HG03175 (cell line): ENCODE measurements at regions not wholly inside any gene's neighbourhood (a gene's known extent, or its start where the extent isn't known, plus 50 kb on each side); places are given as distances from the start of the nearest gene placed in this dataset.
"Not testable (repeated sequence)": the region's sequence is repeated elsewhere in the genome, so short reads cannot be mapped to it uniquely, and the experiment has no call there.

Experiments used
- ATAC-seq: cut with Tn5 transposase; IDR thresholded peaks from one replicate; pipeline ENCODE4 v1.9.1; 2021; ENCODE audit warnings: mild to moderate bottlenecking, moderate library complexity; ENCODE audit not compliant: unreplicated experiment

DNA sequence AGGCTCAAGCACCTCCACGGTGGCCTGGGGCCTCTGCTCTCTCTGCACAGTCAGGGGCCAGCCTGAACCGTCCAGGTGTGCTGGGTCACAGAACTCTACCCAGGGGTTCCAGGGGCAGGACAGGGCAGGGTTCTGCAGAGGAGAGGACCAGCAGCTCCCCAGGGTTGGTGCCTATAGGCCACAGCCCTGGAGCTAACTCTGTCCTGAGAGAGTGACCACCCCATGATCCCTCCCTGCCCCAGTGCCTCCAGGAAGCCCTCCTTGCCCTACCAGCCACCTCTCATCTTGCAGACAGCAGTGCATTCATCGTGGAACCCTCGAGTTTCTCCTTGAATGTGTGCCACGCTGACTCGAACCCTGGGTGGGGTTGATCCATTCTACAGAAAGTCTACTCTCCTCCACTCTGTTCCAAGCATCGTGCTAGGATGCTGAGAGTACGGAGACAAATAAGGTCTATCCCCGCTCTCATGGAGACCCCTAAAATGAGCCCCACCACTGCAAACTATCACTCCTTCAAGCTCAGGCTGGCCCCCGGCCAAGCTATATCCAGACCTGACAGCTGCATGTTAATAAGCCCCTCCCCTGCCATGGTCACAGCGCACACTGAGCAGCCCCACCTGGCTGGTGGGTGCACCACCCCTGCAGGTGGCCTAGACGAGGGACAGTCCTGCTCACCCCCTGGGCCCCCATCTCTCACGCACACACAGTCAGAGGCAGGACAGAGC is 138.1 kb upstream of the FOXD4L5 start:
- not testable (repeated sequence) for ATAC-seq

DNA sequence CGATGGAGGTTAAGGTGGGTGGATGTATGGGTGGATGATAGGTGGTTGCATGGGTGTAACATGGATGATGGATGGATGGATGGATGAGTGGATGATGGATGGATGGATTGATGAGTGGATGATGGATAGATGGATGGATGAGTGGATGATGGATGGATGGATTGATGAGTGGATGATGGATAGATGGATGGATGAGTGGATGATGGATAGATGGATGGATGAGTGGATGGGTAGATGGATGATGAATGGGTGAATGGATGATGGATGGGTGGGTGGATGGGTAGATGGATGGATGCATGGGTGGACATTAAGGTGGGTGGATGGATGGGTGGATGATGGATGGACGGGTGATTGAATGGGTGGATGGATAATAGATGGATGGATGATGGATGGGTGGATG is 136.5 kb upstream of the FOXD4L5 start:
- not testable (repeated sequence) for ATAC-seq

DNA sequence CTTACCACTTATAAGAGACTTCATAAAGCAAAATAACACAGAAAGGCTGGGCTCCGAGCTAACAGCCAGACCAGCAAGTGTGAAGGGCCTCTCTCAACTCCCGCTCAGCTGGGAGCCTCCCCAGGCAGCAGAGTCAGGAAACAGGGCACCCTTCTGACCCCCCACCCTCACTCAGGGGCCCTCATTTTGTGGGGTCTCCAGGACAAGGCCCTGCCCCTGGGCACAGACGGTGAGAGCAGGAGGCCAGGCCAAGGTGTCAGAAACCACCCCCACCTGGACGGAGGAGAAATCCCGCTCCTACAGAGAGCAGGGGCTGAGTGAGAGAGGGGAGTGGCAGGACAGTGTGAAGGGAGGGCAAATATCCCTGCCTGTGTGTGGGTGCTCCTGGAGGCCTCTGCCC is 135.8 kb upstream of the FOXD4L5 start:
- no peak for ATAC-seq

DNA sequence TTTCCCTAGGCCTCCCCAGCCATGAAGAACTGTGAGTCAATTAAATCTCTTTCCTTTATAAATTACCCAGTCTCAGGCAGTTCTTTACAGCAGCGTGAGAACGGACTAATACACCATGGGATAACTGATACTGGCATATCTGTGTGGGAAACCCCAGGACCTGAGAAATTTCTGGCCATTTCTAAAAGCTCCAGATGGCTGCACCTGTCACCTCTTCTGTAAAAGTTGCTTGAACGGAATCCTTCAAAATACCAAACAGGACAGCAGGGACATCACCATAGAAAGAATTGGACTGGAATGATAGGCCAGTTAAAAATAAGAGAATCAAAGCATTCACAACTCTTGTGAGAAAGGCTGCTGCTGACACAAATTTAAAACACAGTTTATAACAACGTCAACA is 134.0 kb upstream of the FOXD4L5 start:
- ATAC-seq = not testable (repeated sequence)

DNA sequence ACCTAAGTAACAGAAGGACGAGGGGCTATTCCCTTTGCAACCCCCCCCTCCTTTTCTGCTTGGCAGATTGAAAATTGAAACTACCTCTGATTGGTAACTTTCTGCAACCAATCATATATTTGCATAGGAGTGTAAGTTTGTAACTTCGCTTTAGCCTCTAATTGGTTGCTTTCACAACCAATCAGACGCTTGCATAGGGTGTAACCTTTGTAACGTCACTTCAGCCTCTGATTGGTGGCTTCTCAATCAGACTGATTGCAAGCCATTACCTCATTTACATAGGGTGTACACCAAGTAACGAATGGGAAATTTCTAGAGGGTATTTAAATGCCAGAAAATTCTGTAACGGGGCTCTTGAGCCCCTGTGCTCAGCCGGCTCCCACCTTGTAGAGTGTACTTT is 131.9 kb upstream of the FOXD4L5 start:
- ATAC-seq = not testable (repeated sequence)

DNA sequence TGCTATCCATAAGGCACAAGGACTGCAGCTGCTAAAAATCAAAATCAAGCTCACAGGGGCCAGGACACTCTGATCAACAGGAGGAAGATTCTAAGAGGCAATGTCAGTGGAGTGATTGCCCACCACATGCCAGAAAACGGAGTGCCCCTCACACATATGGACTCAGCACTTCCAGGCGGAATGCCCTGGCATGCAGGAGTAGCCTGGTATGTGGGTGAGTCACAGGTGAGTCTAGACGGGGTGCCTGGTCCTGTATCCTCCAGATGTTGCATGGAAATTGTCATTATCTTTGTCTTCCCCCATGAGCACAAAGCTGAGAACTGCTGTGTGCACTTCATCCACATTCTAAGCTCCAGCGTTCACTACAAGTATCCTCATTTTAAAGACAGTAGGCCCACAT is 129.2 kb upstream of the FOXD4L5 start:
- ATAC-seq = not testable (repeated sequence)

DNA sequence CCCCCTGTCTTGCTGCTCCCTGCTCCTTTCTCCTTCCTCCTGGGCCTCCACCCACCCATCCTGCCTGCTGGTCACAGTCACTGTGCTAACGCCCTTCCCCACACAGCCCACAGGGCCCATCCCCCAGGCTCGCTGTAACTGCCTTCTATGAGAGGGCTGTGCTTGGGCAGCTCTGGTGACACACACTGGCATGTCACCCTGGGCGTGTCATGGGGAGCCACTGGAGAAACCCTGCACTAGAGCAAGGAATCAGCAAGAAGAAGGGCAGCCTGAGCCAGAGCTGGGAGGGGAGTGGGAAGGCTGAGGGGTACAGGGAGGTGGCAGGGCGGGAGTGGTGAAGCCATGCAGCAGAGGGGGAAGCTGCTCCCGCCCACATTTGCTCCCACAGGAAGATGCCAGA is 128.4 kb upstream of the FOXD4L5 start:
- ATAC-seq = not testable (repeated sequence)

DNA sequence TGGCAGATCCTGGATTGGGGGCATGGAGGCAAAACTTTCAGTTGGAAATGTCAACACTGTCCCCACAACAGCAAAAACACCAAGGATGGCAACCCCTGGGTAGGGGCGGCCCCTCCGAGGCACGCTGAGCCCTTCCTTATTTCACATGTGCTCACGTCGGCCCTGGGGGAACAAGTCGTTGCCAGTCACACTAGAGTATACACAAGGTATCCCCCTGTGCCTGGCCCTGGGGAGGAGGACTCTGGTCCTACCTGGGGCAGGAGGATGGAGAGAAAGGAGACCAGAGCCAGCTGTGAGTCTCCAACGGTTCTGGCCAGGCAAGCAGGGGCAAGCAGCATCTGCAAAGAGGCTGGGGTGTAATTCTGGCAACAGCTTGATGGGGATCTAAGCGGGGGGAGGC is 126.9 kb upstream of the FOXD4L5 start:
- ATAC-seq = no peak

DNA sequence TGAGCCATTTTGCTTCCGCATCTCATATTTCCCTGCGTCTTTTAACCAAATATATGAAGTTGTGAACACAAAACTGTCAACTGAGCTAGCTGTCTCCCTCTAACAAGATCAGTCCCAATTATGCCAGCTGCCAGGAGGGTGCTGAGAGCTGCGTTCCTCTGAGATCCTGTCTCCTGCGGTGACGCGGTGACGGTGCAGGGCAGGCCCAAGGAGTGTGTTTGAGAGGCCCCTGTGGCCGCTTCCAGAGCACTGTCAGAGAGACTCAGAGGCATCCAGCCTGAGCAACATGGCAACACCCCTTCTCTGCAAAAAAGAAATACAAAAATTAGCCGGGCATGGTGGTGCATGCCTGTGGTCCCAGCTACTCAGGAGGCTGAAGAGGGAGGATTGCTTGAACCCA is 126.3 kb upstream of the FOXD4L5 start:
- ATAC-seq = no peak

DNA sequence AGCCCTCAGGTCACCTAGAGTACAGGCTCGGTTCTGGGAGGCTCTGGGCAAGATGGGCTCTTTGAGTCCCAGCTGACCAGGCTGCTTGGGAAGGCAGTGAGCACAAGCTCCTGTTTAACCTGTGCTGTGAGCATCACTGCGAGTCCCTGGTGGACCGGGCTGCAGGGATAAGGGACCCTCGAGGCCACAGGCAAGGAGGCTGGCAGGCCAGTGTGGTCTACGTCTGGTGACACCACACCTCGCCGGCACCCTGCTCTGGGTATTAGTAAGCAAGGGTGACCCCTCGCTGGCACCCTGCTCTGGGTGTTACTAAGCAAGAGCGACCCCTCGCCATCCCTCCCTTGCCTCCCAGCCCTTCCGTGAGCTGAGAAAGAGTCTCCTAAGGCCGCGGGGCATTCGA is 125.9 kb upstream of the FOXD4L5 start:
- no peak for ATAC-seq

DNA sequence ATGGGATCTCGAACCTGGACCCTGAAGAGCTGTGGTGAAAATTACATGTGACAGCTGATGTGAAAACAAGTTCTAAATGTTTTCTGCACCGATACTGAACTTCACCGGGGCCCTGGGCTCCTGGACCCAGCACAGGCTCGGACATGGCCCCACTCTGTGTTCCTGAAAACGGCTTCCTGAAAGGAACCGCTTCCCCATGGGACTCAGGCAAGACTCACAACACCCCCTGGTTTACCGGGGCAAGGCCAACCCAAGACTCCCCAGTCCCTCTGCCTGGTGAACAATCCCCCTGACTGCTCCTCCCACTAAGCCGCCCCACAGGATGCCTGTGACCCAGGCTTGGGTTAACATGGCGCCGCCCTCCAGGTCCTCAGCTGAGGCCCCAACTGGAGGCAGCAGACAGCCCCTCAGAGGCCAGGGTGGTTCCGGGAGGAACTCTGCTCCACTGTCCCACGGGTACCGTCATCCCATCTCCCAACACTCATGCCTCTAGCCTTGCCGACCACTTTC is 124.5 kb upstream of the FOXD4L5 start:
- no peak for ATAC-seq

DNA sequence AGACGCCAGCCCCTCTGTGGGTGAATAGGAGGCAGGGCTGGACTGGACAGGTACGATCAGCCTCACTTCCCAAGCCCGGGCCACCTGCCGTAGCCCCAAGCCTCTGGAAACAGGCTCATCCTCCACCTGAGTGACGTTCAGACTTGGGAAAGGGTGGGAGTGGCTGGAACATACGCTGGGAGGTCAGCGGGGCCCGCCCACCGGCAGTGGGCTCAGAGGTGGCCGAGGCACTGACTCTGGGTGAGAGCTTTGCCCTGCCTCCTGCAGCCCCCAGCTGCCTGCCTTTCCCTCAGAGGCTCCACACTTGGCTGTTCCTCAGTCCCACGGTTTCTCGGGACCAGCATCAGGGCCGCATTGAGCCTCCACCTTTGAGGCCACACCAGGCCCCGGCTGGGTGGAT is 123.8 kb upstream of the FOXD4L5 start:
- ATAC-seq = not testable (repeated sequence)

DNA sequence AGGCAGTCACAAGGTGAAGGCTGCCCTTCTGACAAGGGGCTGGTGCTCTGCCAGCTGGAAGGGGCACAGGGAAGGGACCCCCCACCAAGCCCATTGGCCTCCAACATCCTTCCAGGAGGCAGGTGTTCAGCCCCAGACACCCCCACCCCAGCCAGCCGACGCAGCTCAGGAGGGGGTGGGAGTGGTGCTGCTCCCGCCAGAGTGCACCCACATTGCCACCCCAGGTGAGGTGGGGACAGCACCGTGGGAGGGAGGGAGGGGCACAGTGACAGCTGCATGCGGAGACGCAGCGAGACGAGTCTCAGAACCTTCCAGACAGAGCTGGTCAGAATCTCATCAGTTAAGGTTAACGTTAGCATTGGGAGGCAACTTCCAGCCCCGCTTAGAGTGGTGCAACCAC is 121.6 kb upstream of the FOXD4L5 start:
- not testable (repeated sequence) for ATAC-seq

DNA sequence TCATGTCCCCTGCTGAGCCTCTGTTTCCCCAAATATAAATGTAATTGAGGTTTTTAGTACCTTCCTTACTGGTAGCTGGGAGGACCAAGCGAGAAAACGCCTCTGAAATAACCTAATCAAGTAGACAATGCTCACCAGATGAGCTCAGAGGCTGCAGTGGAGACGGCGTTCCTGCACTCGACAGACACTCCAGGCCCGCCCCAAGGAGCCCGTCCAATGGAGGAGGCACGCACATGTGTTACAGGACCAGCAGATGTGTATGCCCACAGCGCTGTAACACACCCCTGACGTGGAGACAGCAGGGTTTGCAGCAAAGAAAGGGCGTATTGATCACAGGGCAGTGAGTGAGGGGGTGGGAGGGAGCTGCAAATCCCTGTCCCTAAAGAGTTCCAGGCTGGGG is 120.8 kb upstream of the FOXD4L5 start:
- not testable (repeated sequence) for ATAC-seq

DNA sequence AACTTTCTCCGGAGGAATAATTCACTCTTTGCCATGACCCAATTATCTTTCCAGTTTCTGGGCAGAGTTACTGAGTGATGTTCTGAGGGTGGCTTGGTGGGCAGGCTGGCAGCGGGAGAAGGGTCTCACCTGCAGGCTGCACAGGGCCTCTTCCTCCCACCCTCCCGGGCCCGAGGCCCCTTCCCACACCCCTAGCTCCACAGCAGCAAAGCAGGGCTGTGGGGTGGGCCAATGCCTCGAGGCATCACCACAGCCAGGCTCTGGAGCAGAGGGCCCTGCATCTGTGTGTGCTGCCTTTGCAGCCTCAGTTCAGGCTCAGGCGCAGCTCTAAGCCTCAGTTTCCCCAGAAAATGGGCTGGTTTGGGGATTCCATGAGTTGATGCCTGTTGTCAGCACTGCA is 120.2 kb upstream of the FOXD4L5 start:
- ATAC-seq = no peak

DNA sequence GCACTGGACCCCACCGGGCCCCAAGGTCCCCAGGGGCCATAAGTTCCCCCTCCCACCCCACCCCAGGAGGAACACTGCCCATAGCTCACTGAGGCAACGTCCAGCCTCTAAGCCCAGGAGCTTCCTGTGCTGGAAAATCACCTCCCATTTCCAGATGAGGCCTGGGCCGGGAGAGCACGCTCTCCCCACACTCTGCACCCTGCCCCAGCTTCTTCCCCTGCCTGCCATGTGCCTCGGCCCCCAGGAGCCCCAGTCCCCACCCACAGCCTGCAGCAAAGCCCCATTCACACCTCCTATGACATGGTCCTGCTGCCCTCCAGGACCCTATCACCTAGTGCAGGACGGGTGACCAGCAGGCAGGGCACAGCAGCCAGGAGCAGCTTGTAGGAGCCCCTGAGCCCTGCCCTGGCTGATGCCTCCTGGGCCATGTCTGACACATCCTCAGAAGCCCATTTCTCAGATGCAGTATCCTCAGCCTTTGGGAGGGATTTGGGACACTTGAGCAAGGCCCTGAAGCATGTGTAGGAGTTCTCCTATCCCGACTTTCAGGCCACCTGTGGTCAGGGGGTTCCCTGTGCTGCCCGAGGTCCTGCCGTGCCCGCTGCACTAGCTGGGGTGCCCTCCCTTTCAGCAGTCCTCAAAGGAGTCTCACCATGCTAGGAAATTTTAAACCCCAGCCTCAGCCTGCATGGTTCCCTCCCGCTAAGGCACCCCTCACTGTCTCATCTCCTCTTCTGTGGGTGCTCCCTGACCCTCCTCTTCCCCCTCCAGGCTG is 119.4 kb upstream of the FOXD4L5 start:
- ATAC-seq = no peak

DNA sequence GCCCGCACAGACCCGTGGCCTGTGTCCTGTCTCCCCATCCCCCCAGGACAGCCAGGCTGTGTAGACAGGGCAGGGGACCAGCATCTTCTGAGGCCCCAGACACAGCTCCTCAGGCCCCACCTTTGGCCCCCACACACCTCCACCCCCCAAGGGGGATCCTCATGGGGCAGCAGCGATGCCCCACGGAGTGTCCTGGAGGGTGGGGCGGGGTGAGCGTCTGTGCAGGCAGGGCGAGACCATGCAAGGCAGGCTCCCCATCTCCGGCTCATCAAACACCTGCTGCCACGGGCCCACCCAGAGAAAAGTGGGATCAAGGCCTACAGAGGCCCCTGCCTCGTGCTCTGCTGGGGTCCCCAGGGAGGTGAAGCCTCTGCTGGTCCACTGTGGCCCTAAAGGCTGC is 118.7 kb upstream of the FOXD4L5 start:
- ATAC-seq = no peak

DNA sequence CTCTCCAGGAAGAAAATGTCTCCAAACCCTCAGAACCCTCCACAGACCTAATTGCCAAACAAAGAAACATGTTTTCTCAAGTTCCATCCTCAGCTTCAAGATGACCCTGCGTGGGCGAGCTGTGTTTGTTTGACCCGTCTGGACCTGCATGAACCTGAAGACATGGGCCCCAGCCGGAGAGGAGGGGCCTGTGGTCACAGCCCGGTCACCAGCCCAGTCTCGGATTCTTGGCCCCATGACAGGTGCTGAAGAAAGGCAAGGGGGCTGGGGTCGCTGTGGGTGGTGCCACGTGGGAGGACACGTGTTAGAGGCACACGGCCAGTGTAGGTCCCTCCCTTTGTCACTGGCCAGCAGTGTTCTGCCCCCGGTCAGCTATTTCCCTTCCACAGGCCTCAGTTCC is 118.1 kb upstream of the FOXD4L5 start:
- ATAC-seq = not testable (repeated sequence)

DNA sequence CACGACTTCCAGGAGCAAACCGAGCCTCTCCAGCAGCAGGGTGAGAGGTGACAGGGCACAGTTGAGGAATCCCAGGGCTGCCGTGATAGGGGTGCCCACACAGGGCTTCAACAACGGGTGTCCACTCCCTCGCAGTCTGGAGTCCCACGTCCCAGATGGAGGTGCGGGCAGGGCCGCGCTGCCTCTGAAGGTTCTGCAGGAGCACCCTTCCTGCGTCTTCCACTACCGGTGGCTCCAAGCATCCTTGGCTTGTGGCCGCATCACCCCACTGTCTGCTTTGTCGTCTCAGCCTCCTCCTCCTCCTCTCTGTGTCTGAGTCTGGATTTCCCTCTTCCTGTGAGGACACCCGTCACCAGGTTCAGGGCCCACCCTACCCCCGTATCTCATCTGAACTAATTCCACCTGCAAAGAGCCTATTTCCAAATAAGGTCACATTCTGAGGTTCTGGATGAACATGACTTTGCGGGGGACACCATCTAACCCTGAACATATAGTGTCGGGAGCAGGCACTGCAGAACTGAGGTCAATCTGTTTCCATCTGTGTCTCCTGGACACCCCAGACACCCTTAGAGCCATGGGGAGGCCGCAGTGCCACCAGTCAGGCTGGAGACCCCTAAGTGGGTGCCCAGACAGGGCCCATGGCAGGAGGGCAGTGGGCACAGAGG is 117.3 kb upstream of the FOXD4L5 start:
- ATAC-seq = not testable (repeated sequence)

DNA sequence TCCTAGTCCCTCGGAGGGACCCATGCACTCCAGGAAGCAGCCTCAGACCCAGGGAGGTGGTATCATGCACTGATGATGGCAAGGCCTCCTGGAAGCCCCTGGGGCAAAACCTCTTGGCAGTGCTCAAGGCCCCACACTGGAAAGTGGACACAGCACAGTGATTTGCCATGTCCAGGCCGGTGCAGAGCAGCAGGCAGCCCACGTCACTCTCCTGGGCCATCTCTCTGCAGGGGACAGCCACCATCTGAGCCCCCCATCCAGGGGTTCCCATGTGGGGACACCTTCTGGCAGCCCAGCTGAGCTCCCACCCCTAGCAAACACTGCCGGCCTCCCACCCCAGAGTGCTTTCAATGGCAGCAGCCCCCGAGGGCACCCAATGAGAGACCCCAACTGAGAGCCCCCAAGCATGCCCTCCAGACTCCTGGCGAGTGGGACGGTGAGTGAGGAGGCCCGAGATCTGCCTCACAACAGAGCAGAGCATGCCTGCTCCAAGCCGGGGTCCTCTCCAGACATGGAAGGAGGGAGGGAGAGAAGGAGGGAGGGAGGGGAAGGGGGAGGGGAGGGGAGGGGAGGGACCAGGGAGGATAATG is 116.5 kb upstream of the FOXD4L5 start:
- not testable (repeated sequence) for ATAC-seq

DNA sequence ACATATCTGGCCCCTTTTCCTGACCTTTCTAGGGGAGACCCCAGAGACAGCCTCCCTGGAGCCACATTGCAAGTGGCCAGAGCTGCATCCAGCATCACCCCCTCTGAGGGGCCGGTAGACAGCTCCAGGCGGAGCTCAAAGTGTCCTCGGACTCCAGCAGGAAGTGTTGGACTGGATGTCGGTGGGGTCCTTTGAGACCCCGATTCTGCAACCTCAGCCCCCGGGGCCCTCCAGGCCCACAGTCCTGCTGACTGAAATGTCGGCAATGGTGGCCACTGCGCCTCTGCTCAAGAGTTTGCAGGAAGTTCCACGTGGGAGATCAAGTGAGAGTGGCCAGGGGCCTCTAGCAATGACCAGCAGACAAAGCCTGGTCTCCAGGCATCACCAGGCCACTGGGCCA is 115.9 kb upstream of the FOXD4L5 start:
- ATAC-seq = no peak
